ENCODE measurements at regions not wholly inside any gene's neighbourhood (a gene's known extent, or its start where the extent isn't known, plus 50 kb on each side); places are given as distances from the start of the nearest gene placed in this dataset.

GRCh38 chr6:147740326-147740725, 231.8 kb downstream of the SAMD5 start:
- intact Hi-C loops (cut with DNase I; ENCODE audit: low total_unique reads), result no loop called here
- 66 to 70% methylated on average over 3 of the region's 3 CpGs for WGBS, 2 donors

GRCh38 chr6:147740916-147741315, 232.4 kb downstream of the SAMD5 start:
- no peak for DNase-seq (ENCODE audit: low spot score in 2 of 2)
- intact Hi-C loops (cut with DNase I; ENCODE audit: low total_unique reads), result no loop called here
- WGBS, 2 donors, result 52 to 76% methylated on average over 3 of the region's 3 CpGs
- TF ChIP-seq, protein P1, sequence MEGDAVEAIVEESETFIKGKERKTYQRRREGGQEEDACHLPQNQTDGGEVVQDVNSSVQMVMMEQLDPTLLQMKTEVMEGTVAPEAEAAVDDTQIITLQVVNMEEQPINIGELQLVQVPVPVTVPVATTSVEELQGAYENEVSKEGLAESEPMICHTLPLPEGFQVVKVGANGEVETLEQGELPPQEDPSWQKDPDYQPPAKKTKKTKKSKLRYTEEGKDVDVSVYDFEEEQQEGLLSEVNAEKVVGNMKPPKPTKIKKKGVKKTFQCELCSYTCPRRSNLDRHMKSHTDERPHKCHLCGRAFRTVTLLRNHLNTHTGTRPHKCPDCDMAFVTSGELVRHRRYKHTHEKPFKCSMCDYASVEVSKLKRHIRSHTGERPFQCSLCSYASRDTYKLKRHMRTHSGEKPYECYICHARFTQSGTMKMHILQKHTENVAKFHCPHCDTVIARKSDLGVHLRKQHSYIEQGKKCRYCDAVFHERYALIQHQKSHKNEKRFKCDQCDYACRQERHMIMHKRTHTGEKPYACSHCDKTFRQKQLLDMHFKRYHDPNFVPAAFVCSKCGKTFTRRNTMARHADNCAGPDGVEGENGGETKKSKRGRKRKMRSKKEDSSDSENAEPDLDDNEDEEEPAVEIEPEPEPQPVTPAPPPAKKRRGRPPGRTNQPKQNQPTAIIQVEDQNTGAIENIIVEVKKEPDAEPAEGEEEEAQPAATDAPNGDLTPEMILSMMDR (IDR thresholded peaks at IDR 0.05), result no peak
- TF ChIP-seq POLR2A (IDR thresholded peaks at IDR 0.05), result no peak
- no peak overlapping the region for H3K4me3 ChIP-seq (ENCODE audit: low read depth, poor library complexity, severe bottlenecking)

More at GRCh38 chr6:147740326-147740725, 231.8 kb downstream of the SAMD5 start:
- no peak for TF ChIP-seq POLR2A (IDR thresholded peaks at IDR 0.05)
- TF ChIP-seq, protein P1 (IDR thresholded peaks at IDR 0.05), result no peak
- no peak for DNase-seq (ENCODE audit: low spot score in 2 of 2)
- no peak overlapping the region for H3K4me3 ChIP-seq (ENCODE audit: low read depth, poor library complexity, severe bottlenecking)

GRCh38 chr6:147741389-147741788, 232.9 kb downstream of the SAMD5 start:
- DNase-seq (ENCODE audit: low spot score in 2 of 2), result no peak
- intact Hi-C loops (cut with DNase I; ENCODE audit: low total_unique reads), result no loop called here
- TF ChIP-seq, protein P1 (IDR thresholded peaks at IDR 0.05), result no peak
- TF ChIP-seq POLR2A (IDR thresholded peaks at IDR 0.05), result no peak
- 57 to 65% methylated on average over 9 of the region's 9 CpGs for WGBS, 2 donors
- H3K4me3 ChIP-seq (ENCODE audit: low read depth, poor library complexity, severe bottlenecking), result no peak overlapping the region

GRCh38 chr6:147742440-147742839, 233.9 kb downstream of the SAMD5 start:
- intact Hi-C loops (cut with DNase I; ENCODE audit: low total_unique reads), result no loop called here
- no peak for TF ChIP-seq POLR2A (IDR thresholded peaks at IDR 0.05)
- TF ChIP-seq, protein P1 (IDR thresholded peaks at IDR 0.05), result no peak
- WGBS, 2 donors, result 93 to 96% methylated on average over 3 of the region's 3 CpGs
- H3K4me3 ChIP-seq (ENCODE audit: low read depth, poor library complexity, severe bottlenecking), result no peak overlapping the region
- no peak for DNase-seq (ENCODE audit: low spot score in 2 of 2)

GRCh38 chr6:147744012-147744411, 235.5 kb downstream of the SAMD5 start:
- intact Hi-C loops (cut with DNase I; ENCODE audit: low total_unique reads), result no loop called here
- no peak overlapping the region for H3K4me3 ChIP-seq (ENCODE audit: low read depth, poor library complexity, severe bottlenecking)
- TF ChIP-seq, protein P1 (IDR thresholded peaks at IDR 0.05), result no peak
- no peak for TF ChIP-seq POLR2A (IDR thresholded peaks at IDR 0.05)
- 96 to 100% methylated on average over 1 of the region's 1 CpG for WGBS, 2 donors
- DNase-seq (ENCODE audit: low spot score in 2 of 2), result no peak

DNA sequence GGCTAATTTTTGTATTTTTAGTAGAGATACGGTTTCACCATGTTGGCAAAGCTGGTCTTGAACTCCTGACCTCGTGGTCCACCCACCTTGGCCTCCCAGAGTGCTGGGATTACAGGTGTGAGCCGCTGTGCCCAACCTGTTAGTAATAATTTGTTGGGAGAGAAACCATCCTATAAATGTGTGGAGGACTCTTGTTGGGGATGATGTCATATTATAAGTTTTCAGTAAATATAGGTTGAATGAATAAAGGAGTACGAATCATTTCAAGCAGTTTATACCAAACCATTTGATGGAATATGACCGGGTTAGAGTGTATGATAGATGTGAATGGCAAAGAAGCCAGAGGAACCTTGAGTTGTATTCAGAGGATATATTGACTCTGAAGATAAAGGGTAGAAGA, 240.8 kb downstream of the SAMD5 start:
- WGBS, 2 donors, result 91% methylated on average over 5 of the region's 5 CpGs
- TF ChIP-seq POLR2A (IDR thresholded peaks at IDR 0.05), result no peak
- TF ChIP-seq, protein P1 (IDR thresholded peaks at IDR 0.05), result no peak
- intact Hi-C loops (cut with DNase I; ENCODE audit: low total_unique reads), result no loop called here

More for the DNA sequence above, 240.8 kb downstream of the SAMD5 start:
- no peak overlapping the region for H3K4me3 ChIP-seq (ENCODE audit: low read depth, poor library complexity, severe bottlenecking)
- DNase-seq (ENCODE audit: low spot score in 2 of 2), result no peak
